H9 (cell line): ENCODE measurements at regions not wholly inside any gene's neighbourhood (a gene's known extent, or its start where the extent isn't known, plus 50 kb on each side); places are given as distances from the start of the nearest gene placed in this dataset.

Experiments used
- DNase-seq: peaks from one replicate; pipeline ENCODE4 v3.0.0-alpha.2; 2017
- H2AFZ ChIP-seq: one replicate; pipeline ENCODE4 v1.6.1; 2013; ENCODE audit warnings: mild to moderate bottlenecking, low read length, control low read depth, moderate library complexity
- H2AK5ac ChIP-seq: 2 replicates; pipeline ENCODE4 v1.6.1; 2013; ENCODE audit warnings: low read length, control low read depth, mixed read lengths; ENCODE audit not compliant: insufficient read length
- H2BK120ac ChIP-seq: one replicate; pipeline ENCODE4 v1.6.1; 2013; ENCODE audit warnings: low read depth, mild to moderate bottlenecking, low read length, control low read depth, inconsistent platforms; ENCODE audit not compliant: poor library complexity, severe bottlenecking
- H2BK12ac ChIP-seq: 2 replicates; pipeline ENCODE4 v1.6.1; 2013; ENCODE audit warnings: low read length, control low read depth, mixed read lengths, low read depth; ENCODE audit not compliant: insufficient read length
- H2BK15ac ChIP-seq: 2 replicates; pipeline ENCODE4 v1.6.1; 2013; ENCODE audit warnings: low read depth, low read length, control low read depth
- H2BK20ac ChIP-seq: one replicate; pipeline ENCODE4 v1.6.1; 2013; ENCODE audit warnings: low read depth, mild to moderate bottlenecking, low read length, control low read depth, inconsistent platforms; ENCODE audit not compliant: poor library complexity, severe bottlenecking
- H2BK5ac ChIP-seq: 2 replicates; pipeline ENCODE4 v1.6.1; 2013; ENCODE audit warnings: low read length, control low read depth, mixed read lengths; ENCODE audit not compliant: insufficient read length
- H3K14ac ChIP-seq: 2 replicates; pipeline ENCODE4 v1.6.1; 2013; ENCODE audit warnings: low read length, control low read depth; ENCODE audit not compliant: insufficient read depth
- H3K18ac ChIP-seq: 2 replicates; pipeline ENCODE4 v1.6.1; 2013; ENCODE audit warnings: low read depth, mild to moderate bottlenecking, mixed read lengths, low read length, control low read depth; ENCODE audit not compliant: insufficient read length
- H3K23ac ChIP-seq: 2 replicates; pipeline ENCODE4 v1.6.1; 2013; ENCODE audit warnings: low read length, control low read depth, mixed read lengths, low read depth; ENCODE audit not compliant: insufficient read length
- H3K23me2 ChIP-seq: 2 replicates; pipeline ENCODE4 v1.6.1; 2013; ENCODE audit warnings: low read depth, mild to moderate bottlenecking, mixed read lengths, low read length, control low read depth; ENCODE audit not compliant: insufficient read length, poor library complexity, severe bottlenecking
- H3K27ac ChIP-seq: 2 replicates; pipeline ENCODE4 v1.5.1; 2013; ENCODE audit warnings: low read length, control low read depth, mixed read lengths, low read depth; ENCODE audit not compliant: insufficient read length
- H3K27me3 ChIP-seq: 2 replicates; pipeline ENCODE4 v1.6.1; 2013; ENCODE audit warnings: low read length, control low read depth, inconsistent platforms; ENCODE audit not compliant: insufficient read depth
- H3K4ac ChIP-seq: 2 replicates; pipeline ENCODE4 v1.6.1; 2013; ENCODE audit warnings: low read depth, mild to moderate bottlenecking, control low read depth, inconsistent platforms, low read length, moderate library complexity
- H3K4me1 ChIP-seq: 2 replicates; pipeline ENCODE4 v1.6.1; 2013; ENCODE audit warnings: low read length, control low read depth, inconsistent platforms; ENCODE audit not compliant: insufficient read depth
- H3K4me2 ChIP-seq: 2 replicates; pipeline ENCODE4 v1.6.1; 2013; ENCODE audit warnings: low read length, control low read depth, mixed read lengths; ENCODE audit not compliant: insufficient read length, insufficient read depth
- H3K56ac ChIP-seq: 2 replicates; pipeline ENCODE4 v1.6.1; 2013; ENCODE audit warnings: low read depth, mild to moderate bottlenecking, mixed read lengths, low read length, control low read depth; ENCODE audit not compliant: insufficient read length
- H3K79me1 ChIP-seq: 2 replicates; pipeline ENCODE4 v1.6.1; 2013; ENCODE audit warnings: low read depth, mild to moderate bottlenecking, moderate library complexity, low read length, control low read depth, inconsistent platforms; ENCODE audit not compliant: insufficient read depth, poor library complexity, severe bottlenecking
- H3K79me2 ChIP-seq: 2 replicates; pipeline ENCODE4 v1.6.1; 2013; ENCODE audit warnings: low read length, control low read depth, inconsistent platforms; ENCODE audit not compliant: insufficient read depth
- H3K9ac ChIP-seq: 2 replicates; pipeline ENCODE4 v1.6.1; 2013; ENCODE audit warnings: low read length, control low read depth, mixed read lengths; ENCODE audit not compliant: insufficient read length; ENCODE audit errors: extremely low read depth
- H3K9me3 ChIP-seq: one replicate; pipeline ENCODE4 v1.6.1; 2013; ENCODE audit warnings: low read depth, low read length, inconsistent platforms; ENCODE audit not compliant: control insufficient read depth
- H3T11ph ChIP-seq: one replicate; pipeline ENCODE4 v1.6.1; 2013; ENCODE audit warnings: mild to moderate bottlenecking, low read length, control low read depth, inconsistent platforms
- H4K20me1 ChIP-seq: one replicate; pipeline ENCODE4 v1.6.1; 2013; ENCODE audit not compliant: control insufficient read depth, insufficient read length, insufficient read depth
- H4K5ac ChIP-seq: 2 replicates; pipeline ENCODE4 v1.6.1; 2013; ENCODE audit warnings: low read depth, mild to moderate bottlenecking, mixed read lengths, low read length, control low read depth; ENCODE audit not compliant: insufficient read length
- H4K8ac ChIP-seq: replicated peaks from 2 replicates; pipeline ENCODE4 v1.6.1; 2013; ENCODE audit warnings: low read length, control low read depth, mixed read lengths, low read depth; ENCODE audit not compliant: insufficient read length
- H4K91ac ChIP-seq: 2 replicates; pipeline ENCODE4 v1.6.1; 2013; ENCODE audit warnings: low read depth, mild to moderate bottlenecking, moderate library complexity, mixed read lengths, low read length, control low read depth; ENCODE audit not compliant: insufficient read length
- H3K27ac Mint-ChIP-seq, 3 experiments: 2 replicates in 2 of 3; 3 replicates in 1 of 3; pipeline ENCODE4 v1.8.0; 2020 to 2021; ENCODE audit warnings: mixed read lengths in 3 of 3, mild to moderate bottlenecking in 1 of 3, moderate library complexity in 1 of 3
- H3K27me3 Mint-ChIP-seq: 2 replicates; pipeline ENCODE4 v1.8.0; 2021; ENCODE audit warnings: low read depth, mild to moderate bottlenecking, moderate library complexity, mixed read lengths
- H3K36me3 Mint-ChIP-seq, 3 experiments: 2 replicates in 2 of 3; 3 replicates in 1 of 3; pipeline ENCODE4 v1.8.0; 2020 to 2021; ENCODE audit warnings: low read depth in 3 of 3, mixed read lengths in 3 of 3; ENCODE audit not compliant: insufficient read depth in 1 of 3
- H3K4me1 Mint-ChIP-seq, 2 experiments: 2 replicates each; pipeline ENCODE4 v1.8.0; 2020; ENCODE audit warnings: mixed read lengths in 2 of 2
- H3K4me3 Mint-ChIP-seq, 2 experiments: 2 replicates in 1 of 2; 3 replicates in 1 of 2; pipeline ENCODE4 v1.8.0; 2020 to 2021; ENCODE audit warnings: mild to moderate bottlenecking in 2 of 2, mixed read lengths in 2 of 2, moderate library complexity in 1 of 2
- H3K9me3 Mint-ChIP-seq, 2 experiments: 2 replicates in 1 of 2; 3 replicates in 1 of 2; pipeline ENCODE4 v1.8.0; 2020; ENCODE audit warnings: mild to moderate bottlenecking in 2 of 2, mixed read lengths in 2 of 2, moderate library complexity in 1 of 2
- CTCF ChIP-seq: fragments of 200-600 bp; sonication (generic); conservative IDR thresholded peaks from 3 replicates; pipeline ENCODE4 v1.8.0; 2021; ENCODE audit warnings: antibody characterized with exemption, mild to moderate bottlenecking
- WGBS: extraction: QIAGEN DNeasy Blood & Tissue Kit; methylation state at CpG from one replicate; pipeline ENCODE4 v1.1.7; 2013; ENCODE audit warnings: missing lambda C conversion rate, low lambda C conversion rate, mixed read lengths; ENCODE audit not compliant: insufficient read length; ENCODE audit errors: extremely low coverage; 5-methylcytosine and 5-hydroxymethylcytosine counted together

DNA sequence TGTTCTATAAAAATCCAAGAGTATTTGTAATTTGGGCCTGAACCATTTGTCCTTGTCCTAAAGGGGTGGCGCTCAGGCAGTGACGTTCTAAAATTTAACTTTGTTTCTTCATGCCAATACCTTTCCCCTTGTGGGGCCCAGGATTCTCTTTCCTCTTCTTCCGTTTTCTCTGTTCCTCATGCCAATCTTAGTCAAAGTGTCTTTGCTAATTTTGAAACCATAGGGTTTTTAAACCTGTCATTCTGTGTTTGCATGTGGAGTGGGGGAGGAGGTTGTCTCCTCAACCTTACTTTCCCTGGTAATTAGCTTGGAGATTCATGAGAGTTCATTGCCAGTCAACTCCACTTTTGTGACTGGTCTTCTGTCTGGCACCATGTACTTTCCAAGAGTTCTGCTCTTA lies 337.1 kb downstream of the MAF start:
- H3K27ac ChIP-seq = no peak overlapping the region
- H3K9ac ChIP-seq = no peak overlapping the region
- H2BK12ac ChIP-seq = no peak overlapping the region
- no peak overlapping the region for H3K4ac ChIP-seq
- H3K27me3 Mint-ChIP-seq = 0 out of 2 replicates have a peak, but pooled peaks cover 3% of the 10 kb centered on the region
- no peak overlapping the region for H3K4me3 Mint-ChIP-seq
- no peak overlapping the region for H3T11ph ChIP-seq
- H4K91ac ChIP-seq = no peak overlapping the region
- no peak overlapping the region for H3K18ac ChIP-seq
- no peak overlapping the region for H2BK15ac ChIP-seq
- no peak overlapping the region for H3K23ac ChIP-seq
- H3K4me1 ChIP-seq = no peaks in the 10 kb centered on the region
- DNase-seq = no peak
- H3K79me1 ChIP-seq = no peaks in the 10 kb centered on the region
- H3K9me3 ChIP-seq = no peaks in the 10 kb centered on the region
- H2BK5ac ChIP-seq = no peak overlapping the region
- H3K79me2 ChIP-seq = no peaks in the 10 kb centered on the region
- WGBS = no CpG with 5 or more reads among the region's 3 CpGs
- no peak overlapping the region for H2AK5ac ChIP-seq
- no peaks in the 10 kb centered on the region; a peak in 1 of 7 replicates for H3K36me3 Mint-ChIP-seq
- H2AFZ ChIP-seq = no peak overlapping the region
- H4K5ac ChIP-seq = no peak overlapping the region
- no peak for TF ChIP-seq CTCF
- no peak overlapping the region for H3K56ac ChIP-seq
- H3K9me3 Mint-ChIP-seq = no peaks in the 10 kb centered on the region
- H4K8ac ChIP-seq = no peak overlapping the region
- no peak overlapping the region for H3K27ac Mint-ChIP-seq
- H3K4me1 Mint-ChIP-seq = peaks cover 0 to 6% of the 10 kb centered on the region in 2 experiments
- no peaks in the 10 kb centered on the region for H3K27me3 ChIP-seq
- no peak overlapping the region for H3K4me2 ChIP-seq
- H2BK120ac ChIP-seq = no peak overlapping the region
- H4K20me1 ChIP-seq = no peaks in the 10 kb centered on the region
- H2BK20ac ChIP-seq = no peak overlapping the region
- H3K23me2 ChIP-seq = no peaks in the 10 kb centered on the region
- H3K14ac ChIP-seq = no peak overlapping the region
